ENCODE measurements at regions not wholly inside any gene's neighbourhood (a gene's known extent, or its start where the extent isn't known, plus 50 kb on each side); places are given as distances from the start of the nearest gene placed in this dataset.

DNA sequence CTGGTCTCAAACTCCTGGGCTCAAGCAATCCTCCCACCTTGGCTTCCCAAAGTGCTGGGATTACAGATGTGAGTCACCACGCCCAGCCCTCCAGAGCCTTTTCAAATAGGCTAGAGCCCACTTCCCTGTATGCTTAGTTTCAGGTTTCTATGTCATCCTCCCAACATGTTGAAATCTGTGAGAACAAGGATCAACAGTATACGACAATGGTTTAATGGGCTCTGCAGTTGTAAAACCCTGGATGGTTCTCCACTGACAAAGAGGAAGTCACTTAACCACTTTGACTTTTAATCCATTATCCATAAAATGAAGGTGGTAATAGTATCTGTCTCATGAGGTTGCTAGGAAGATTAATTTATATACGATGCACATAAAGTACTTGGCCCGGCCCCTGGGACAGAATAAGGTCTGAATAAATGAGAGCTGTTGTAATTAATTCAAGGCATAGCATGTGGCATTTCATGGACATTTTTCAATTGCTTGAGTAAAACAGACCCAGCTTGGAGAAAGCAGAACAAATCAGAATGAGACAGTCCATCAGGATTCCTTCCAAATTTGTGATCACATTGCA is 113.9 kb upstream of the ZNF648 start:
- TF ChIP-seq, protein P1, sequence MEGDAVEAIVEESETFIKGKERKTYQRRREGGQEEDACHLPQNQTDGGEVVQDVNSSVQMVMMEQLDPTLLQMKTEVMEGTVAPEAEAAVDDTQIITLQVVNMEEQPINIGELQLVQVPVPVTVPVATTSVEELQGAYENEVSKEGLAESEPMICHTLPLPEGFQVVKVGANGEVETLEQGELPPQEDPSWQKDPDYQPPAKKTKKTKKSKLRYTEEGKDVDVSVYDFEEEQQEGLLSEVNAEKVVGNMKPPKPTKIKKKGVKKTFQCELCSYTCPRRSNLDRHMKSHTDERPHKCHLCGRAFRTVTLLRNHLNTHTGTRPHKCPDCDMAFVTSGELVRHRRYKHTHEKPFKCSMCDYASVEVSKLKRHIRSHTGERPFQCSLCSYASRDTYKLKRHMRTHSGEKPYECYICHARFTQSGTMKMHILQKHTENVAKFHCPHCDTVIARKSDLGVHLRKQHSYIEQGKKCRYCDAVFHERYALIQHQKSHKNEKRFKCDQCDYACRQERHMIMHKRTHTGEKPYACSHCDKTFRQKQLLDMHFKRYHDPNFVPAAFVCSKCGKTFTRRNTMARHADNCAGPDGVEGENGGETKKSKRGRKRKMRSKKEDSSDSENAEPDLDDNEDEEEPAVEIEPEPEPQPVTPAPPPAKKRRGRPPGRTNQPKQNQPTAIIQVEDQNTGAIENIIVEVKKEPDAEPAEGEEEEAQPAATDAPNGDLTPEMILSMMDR (IDR thresholded peaks at IDR 0.05), result no peak
- TF ChIP-seq POLR2A (IDR thresholded peaks at IDR 0.05) (no peak), POLR2AphosphoS5 (IDR thresholded peaks at IDR 0.05) (no peak)
- Histone ChIP-seq H3K27ac (no peak overlapping the region), H3K27me3 (no peaks in the 10 kb centered on the region)

DNA sequence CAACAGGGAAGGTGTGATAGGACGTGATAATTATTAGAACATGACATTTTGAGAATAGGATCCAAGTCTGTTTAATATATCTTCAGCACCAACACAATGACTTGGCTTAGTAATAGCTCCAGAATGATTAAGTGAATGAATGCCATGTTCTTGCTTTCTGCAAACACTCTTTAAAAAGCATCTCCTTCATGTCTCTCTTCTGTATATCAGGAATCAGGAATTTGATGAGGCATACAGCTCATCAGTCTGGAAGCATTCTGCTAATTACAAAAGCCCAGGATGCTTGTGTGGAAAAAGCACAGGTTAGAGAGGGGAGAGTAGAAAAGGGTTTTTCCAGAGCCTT is 113.0 kb upstream of the ZNF648 start:
- peak overlapping the region; percentile 50 to 70 for H3K27ac ChIP-seq
- no peaks in the 10 kb centered on the region for H3K4me1 ChIP-seq
- intact Hi-C loops (cut with DNase I; ENCODE audit: low total_unique reads), result no loop called here
- no peaks in the 10 kb centered on the region for H3K36me3 ChIP-seq
- H3K9me3 ChIP-seq, result no peaks in the 10 kb centered on the region
- H3K27me3 ChIP-seq, result no peaks in the 10 kb centered on the region
- no peak overlapping the region for H3K4me3 ChIP-seq
- TF ChIP-seq POLR2AphosphoS5 (IDR thresholded peaks at IDR 0.05) (no peak), POLR2A (IDR thresholded peaks at IDR 0.05) (no peak)
- TF ChIP-seq, protein P1 (IDR thresholded peaks at IDR 0.05), result no peak
- no peak for DNase-seq (ENCODE audit: low spot score in 2 of 2)

More for the DNA sequence above, 113.9 kb upstream of the ZNF648 start:
- Histone ChIP-seq H3K4me1 (no peaks in the 10 kb centered on the region), H3K9me3 (no peaks in the 10 kb centered on the region), H3K36me3 (no peaks in the 10 kb centered on the region), H3K4me3 (no peak overlapping the region)
- no peak for DNase-seq (ENCODE audit: low spot score in 2 of 2)
- intact Hi-C loops (cut with DNase I; ENCODE audit: low total_unique reads), result no loop called here

DNA sequence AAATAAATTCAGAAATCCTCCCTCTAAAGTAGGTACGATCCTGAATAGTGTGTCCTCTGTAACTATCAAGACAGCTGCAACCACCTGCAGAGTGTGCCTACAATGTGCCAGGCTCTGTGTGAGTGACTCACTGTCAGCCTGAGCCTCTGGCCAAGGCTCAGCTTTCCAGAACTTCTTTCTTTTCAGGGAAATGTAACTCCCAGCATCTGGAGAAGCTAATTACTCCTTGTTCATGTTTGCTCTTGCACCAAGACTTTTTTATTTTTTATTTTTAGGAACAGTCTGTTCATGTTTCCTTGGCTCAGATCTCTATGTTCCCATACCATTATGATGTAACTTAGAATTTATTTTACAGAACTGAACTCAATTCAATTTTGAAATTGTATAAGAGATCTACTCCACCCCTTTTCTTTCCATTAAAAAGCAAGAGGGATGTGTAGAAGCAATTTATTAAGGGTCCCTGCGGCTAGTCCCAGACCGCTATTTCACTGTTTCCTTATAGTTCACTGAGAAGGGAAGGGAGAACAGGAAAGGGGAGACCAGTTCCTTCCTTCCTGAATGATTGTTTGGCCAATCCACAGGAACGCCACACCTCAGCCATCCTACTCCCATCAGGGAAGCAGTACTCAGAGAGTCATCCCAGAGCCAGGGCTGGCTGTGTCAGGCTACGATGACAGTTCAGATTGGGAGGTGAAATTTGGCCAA is 112.4 kb upstream of the ZNF648 start:
- no peaks in the 10 kb centered on the region for H3K36me3 ChIP-seq
- no peaks in the 10 kb centered on the region for H3K4me1 ChIP-seq
- no peaks in the 10 kb centered on the region for H3K9me3 ChIP-seq
- no peak for DNase-seq (ENCODE audit: low spot score in 2 of 2)
- H3K27me3 ChIP-seq, result no peaks in the 10 kb centered on the region
- intact Hi-C loops (cut with DNase I; ENCODE audit: low total_unique reads), result no loop called here
- no peak overlapping the region for H3K4me3 ChIP-seq
- peak overlapping the region; percentile 50 to 70 for H3K27ac ChIP-seq
- TF ChIP-seq POLR2AphosphoS5 (IDR thresholded peaks at IDR 0.05) (peak in 1 of 3 donors; percentile 55), POLR2A (IDR thresholded peaks at IDR 0.05) (no peak)

GRCh38 chr1:182172699-182173098 is 111.2 kb upstream of the ZNF648 start:
- no peaks in the 10 kb centered on the region for H3K9me3 ChIP-seq
- no peak overlapping the region for H3K4me3 ChIP-seq
- TF ChIP-seq POLR2AphosphoS5 (IDR thresholded peaks at IDR 0.05), result no peak
- TF ChIP-seq, protein P1 (IDR thresholded peaks at IDR 0.05), result no peak
- no peak for TF ChIP-seq POLR2A (IDR thresholded peaks at IDR 0.05)
- no peaks in the 10 kb centered on the region for H3K27me3 ChIP-seq
- intact Hi-C loops (cut with DNase I; ENCODE audit: low total_unique reads), result no loop called here
- DNase-seq (ENCODE audit: low spot score in 2 of 2), result no peak
- no peak overlapping the region for H3K27ac ChIP-seq
- no peaks in the 10 kb centered on the region for H3K4me1 ChIP-seq
- no peaks in the 10 kb centered on the region for H3K36me3 ChIP-seq

- H3K27me3 ChIP-seq, result no peaks in the 10 kb centered on the region
- DNase-seq (ENCODE audit: low spot score in 2 of 2), result no peak
- H3K4me1 ChIP-seq, result no peaks in the 10 kb centered on the region
- no peak overlapping the region for H3K4me3 ChIP-seq
- intact Hi-C loops (cut with DNase I; ENCODE audit: low total_unique reads), result no loop called here
- H3K27ac ChIP-seq, result peak overlapping the region in 1 of 2 donors; percentile 5
- H3K36me3 ChIP-seq, result no peaks in the 10 kb centered on the region
- TF ChIP-seq POLR2AphosphoS5 (IDR thresholded peaks at IDR 0.05) (no peak), POLR2A (IDR thresholded peaks at IDR 0.05) (no peak)
- TF ChIP-seq, protein P1 (IDR thresholded peaks at IDR 0.05), result no peak
- H3K9me3 ChIP-seq, result no peaks in the 10 kb centered on the region
Observed at GRCh38 chr1:182170891-182171461, 109.5 kb upstream of the ZNF648 start.
